Right hindlimb (tissue), 1 donor: ENCODE measurements at regions not wholly inside any gene's neighbourhood (a gene's known extent, or its start where the extent isn't known, plus 50 kb on each side); places are given as distances from the start of the nearest gene placed in this dataset.
A peak's percentile ranks its signal among the peaks of the same experiment; 100 is the strongest.
"Not testable (repeated sequence)": the region's sequence is repeated elsewhere in the genome, so short reads cannot be mapped to it uniquely, and the experiment has no call there.

Source experiments
- DNase-seq: peaks from one replicate; pipeline ENCODE4 v3.0.0-alpha.2; 2018

GRCh38 chr18:51248685-51249084 is 51.2 kb upstream of the MEX3C start:
- no peak for DNase-seq

DNA sequence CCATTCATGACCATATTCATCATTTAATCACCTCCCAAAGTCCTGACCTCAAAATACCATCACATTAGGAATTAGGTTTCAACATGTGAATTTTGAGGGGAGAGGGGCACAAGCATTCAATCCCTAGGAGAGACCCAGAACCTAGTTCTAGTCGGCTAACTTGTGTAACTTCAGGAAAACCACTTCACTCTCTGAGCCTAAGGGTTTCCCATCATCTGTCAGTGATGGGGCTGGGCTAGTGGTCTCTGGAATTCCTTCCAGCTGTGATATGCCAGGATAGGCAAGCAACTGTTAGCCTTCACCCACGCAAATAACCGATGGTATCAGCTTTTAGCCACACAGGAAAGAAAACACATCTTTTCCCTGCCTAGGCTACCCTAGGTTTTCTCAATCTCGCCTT is 52.5 kb upstream of the MEX3C start:
- DNase-seq: no peak

- no peak for DNase-seq
These were observed 53.1 kb upstream of the MEX3C start for GRCh38 chr18:51250458-51251024.

DNA sequence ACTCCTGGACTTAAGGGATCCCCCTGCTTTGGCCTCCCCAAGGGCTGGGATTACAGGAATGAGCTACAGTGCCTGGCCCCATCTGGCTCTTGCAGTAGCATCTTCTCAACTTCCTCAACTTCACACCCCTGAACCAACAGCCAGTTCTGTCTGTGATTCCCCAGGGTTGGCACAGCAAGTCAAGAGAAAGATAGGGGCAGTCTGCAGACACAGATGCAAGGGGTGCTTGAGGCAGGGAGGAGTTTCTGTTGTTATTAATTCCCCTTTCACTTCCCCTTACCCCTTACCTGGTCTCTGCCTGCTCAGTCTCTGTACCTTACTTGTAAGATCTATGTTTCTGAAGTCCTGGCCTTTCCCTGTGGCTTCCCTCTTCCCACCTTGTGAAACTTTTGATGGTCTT is 54.1 kb upstream of the MEX3C start:
- no peak for DNase-seq

- no peak for DNase-seq
These were observed 56.0 kb upstream of the MEX3C start for GRCh38 chr18:51253476-51253875.

DNA sequence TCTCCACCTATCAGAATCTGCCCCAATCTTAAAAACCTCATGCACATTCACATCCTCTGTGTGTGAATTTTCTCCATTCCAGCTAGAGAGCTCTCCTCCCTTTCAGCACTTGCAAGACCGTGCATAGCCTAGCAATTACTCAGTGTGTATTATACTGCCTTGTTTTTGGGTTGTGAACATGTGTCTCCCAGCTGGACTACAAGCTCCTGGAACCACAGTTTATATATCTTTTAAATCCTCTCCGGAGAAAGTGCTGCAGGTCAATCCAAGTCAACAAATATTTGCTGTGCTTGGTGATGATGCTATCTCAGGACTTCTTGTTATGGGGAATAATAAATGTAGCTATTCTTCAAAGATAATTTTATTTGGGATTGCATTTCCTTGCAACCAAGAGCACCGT is 58.2 kb upstream of the MEX3C start:
- no peak for DNase-seq

DNA sequence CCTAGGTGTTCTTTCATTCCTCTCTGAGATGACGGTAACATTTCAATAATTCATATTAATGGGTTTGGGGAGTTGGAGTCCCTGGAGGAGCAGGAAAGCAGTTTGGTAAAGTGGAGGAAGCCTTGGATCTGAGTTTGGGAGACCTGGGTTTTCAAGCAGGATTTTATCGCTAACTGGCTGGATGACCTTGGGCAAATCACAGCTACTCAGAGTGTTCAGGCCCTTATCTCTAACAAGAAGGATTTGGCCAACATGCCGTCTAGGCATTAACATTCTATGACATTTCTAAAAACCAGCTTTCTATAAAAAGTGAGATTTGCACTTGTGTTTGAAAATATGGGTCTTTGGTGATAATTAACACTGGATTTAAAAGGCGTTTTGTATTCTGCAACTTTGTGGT is 59.7 kb upstream of the MEX3C start:
- DNase-seq: no peak

GRCh38 chr18:51260118-51260517 is 62.6 kb upstream of the MEX3C start:
- DNase-seq: no peak

DNA sequence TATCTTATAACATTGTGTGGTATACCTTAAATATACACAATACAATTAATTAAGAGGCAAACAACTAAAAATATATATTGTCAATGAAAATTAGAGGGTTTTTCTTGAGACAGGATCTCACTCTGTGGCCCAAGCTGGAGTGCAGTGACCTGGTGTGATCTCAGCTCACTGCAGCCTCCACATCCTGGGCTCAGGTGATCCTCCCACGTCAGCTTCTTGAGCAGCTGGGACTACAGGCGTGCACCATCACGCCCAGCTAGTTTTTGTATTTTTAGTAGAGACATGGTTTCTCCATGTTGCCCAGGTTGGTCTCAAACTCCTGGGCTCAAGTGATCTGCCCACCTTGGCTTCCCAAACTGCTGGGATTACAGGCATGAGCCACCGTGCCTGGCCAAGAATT is 68.6 kb upstream of the MEX3C start:
- DNase-seq: not testable (repeated sequence)

- no peak for DNase-seq
These were observed 69.3 kb upstream of the MEX3C start for GRCh38 chr18:51266773-51267172.

- no peak for DNase-seq
These were observed 76.0 kb upstream of the MEX3C start for GRCh38 chr18:51273437-51273836.

- peak; percentile 82 for DNase-seq
These were observed 78.4 kb upstream of the MEX3C start for GRCh38 chr18:51275712-51276476.

DNA sequence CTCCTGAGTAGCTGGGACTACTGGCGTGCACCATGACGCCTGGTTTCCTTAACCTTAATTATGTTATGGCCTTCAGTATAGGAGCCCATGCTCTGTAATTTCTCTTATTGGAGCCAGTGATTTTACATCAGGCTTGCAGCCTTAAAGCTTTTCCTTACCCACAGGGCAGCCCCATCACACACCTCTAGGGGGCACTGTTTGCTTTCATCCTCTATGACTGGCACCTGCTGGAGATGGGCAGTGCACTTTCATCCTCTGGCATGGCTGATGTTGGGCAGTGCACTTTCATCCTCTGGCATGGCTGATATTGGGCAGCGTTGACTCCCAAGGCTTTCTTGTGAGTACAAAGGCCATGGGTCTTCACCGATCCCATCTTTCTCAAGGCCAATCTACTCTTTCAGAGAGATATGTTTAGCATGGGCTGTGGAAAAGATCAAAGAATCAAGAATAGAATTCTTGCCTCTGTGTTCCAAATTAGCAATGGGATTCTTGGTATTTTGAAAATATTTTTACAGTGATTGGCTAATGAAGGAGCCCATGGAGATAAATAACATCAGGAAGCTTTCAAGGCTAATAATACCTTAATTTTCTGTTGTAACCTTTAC is 80.7 kb upstream of the MEX3C start:
- DNase-seq: no peak

DNA sequence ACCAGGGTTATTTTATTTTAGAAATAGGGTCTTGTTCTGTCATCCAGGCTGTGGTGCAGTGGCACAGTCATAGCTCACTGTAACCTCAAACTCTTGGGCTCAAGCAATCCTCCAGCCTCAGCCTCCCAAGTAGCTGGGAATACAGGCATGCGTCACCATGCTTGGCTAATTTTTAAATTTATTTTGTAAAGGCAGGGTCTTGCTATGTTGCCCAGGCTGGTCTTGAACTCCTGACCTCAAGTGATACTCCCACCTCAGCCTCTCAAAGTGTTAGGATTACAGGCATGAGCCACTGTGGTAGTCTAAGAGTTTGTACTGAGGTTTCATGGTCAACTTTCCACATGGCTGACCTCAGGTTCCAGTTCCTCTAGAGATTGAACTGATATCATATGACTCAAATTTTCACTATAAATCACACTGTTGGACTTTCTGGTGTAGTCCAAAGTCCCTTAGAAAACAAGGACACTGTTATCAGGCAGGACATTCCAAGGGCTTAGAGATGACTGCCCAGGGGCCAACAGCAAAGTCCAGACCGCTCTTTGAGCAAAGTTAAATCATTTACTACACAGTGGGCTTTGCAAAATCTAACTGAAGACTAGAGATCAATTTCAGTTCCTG is 82.0 kb upstream of the MEX3C start:
- DNase-seq: no peak

DNA sequence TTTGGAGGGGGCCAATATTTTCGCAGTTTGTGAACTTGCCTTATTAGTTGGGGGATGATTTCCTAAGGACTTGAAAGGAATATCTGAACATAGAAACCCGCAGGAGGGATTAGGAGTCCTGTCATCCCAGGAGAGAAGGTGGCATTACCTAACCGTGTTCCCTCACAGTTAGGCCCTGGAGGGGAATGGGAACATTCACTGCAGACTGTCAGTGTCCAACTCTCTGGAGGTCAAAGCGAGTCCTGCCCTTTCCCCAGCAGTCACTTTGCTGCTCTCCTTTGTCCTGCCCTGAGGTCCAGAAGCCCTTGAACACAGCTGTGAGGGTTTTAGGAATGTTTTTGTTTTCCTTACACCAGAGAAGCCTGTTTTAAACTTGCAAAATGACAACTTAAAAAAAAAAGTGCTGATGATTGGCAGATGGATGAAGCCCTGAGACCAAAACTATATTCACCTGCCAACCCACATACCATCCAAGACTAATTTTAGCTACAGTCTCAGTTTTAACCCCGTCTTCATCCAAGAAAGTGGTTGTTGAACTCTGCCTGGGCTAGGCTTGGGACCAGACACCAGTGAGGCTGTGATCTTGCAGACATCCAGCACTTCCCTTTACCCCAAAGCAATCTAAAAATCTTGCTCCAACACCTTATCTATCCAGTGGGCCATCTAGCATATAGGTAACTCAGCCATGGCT is 90.5 kb upstream of the MEX3C start:
- DNase-seq: no peak

DNA sequence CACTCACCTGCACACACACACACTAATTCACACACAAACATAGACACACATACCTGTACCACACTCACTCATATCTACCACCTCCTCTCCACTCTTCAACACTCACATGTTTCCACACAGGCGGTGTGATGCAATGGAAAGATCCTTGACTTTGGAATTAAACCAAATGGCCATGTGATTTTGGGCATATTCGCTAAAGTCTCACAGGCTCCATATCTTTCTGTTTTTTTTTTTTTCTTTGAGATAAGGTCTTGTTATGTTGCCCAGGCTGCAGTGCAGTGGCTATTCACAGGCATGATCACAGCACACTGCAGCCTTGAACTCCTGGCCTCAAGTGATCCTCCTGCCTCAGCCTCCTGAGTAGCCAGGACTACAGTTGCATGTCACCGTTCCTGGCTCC is 91.1 kb upstream of the MEX3C start:
- DNase-seq: no peak

DNA sequence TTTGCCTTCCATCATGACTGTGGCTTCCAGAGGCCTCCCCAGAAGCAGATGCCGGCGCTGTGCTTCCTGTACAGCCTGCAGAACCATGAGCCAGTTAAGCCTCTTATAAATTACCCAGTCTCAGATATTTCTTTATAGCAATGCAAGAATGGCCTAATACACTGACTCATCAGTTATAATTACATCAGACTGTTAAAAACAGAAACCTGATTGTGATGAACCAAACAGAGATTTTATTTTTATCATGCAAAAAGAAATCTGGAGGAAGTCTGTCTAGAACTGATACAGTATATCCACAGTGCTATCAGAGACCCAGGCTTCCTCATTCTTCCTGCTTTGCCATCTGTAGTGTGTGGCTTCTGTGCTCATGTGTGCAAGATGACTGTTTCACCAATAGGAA is 93.4 kb upstream of the MEX3C start:
- DNase-seq: no peak

DNA sequence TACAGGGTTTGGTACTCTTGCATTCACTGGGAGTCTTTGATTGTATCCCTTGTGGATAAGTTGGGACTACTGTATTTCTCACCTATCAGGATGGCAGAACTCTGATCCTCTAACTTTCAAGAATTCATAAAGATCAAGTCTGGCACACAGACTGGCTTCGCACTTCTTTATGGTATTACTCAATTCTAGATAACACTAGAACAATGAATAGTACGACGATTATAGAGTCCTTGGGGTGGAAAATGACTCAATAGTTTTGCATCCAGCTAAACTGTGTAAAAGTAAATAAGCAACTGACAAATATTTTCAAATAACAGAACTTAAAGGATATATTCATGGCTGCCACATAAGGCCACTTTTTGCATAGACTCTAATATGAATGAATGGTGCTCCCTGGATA is 103.4 kb upstream of the MEX3C start:
- no peak for DNase-seq

GRCh38 chr18:51301376-51301775 is 103.9 kb upstream of the MEX3C start:
- no peak for DNase-seq

GRCh38 chr18:51316677-51317076 is 119.2 kb upstream of the MEX3C start:
- no peak for DNase-seq

GRCh38 chr18:51321696-51322095 is 124.2 kb upstream of the MEX3C start:
- DNase-seq: no peak

DNA sequence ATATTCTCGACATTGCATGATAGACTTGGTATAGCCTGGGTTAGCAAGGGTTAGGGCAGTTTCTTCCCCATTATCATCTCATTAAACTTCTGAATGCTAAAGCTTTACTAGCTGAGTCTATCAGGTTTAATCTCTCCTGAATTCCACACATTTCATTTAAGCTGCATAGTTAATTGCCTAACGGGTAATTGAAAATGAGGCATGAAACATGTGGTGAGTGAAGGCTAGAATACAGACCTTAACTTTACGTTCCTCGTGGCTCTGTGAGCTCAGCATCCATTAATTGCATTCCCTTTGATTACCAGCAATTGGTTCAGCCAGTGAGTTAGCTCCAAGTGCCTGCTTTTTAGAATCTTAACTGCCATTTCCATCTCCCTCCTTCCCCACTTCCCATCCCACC is 126.5 kb upstream of the MEX3C start:
- DNase-seq: no peak

DNA sequence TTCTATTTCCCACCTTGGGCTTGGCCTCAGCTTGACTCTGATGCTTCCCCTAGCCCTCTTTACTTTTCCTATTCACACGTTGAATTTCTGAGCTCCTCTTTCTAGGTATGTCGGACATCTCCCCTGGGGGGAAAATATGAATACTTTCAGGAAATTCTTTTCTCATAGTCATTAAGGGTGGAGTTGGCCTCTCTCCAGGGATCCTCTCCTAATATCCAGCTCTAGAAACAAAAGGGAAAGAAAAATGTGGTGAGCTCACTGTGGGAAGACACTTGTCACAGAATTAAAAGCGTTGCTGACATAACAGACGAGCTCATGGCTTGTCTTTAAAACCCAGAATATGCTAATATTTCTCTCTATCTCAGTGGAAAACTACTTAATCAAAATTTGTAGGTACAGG is 132.7 kb upstream of the MEX3C start:
- no peak for DNase-seq

GRCh38 chr18:51330739-51331138 is 133.3 kb upstream of the MEX3C start:
- no peak for DNase-seq
